Activated T-cell treated with anti-CD3 and anti-CD28 coated beads, Interleukin-2, amount 50 U/mL, for 4 hours (primary cell): ENCODE measurements at regions not wholly inside any gene's neighbourhood (a gene's known extent, or its start where the extent isn't known, plus 50 kb on each side); places are given as distances from the start of the nearest gene placed in this dataset.
A peak's percentile ranks its signal among the peaks of the same experiment; 100 is the strongest.

Experiments used
- ATAC-seq, 2 donors: fragments of 200-7000 bp; cut with Tn5 transposase; one replicate each; pipeline ENCODE4 v1.10.0; 2021
- DNase-seq: peaks from one replicate; pipeline ENCODE4 v3.0.0-alpha.2; 2020
- H3K27me3 Mint-ChIP-seq: one replicate; pipeline ENCODE4 v1.8.0; 2021; ENCODE audit warnings: low read depth, mixed read lengths
- H3K36me3 Mint-ChIP-seq: one replicate; pipeline ENCODE4 v1.8.0; 2022; ENCODE audit warnings: mixed read lengths; ENCODE audit not compliant: insufficient read depth
- H3K4me1 Mint-ChIP-seq: one replicate; pipeline ENCODE4 v1.8.0; 2021; ENCODE audit warnings: low read depth, mixed read lengths
- H3K4me3 Mint-ChIP-seq: one replicate; pipeline ENCODE4 v1.8.0; 2021; ENCODE audit warnings: mild to moderate bottlenecking, moderate library complexity, mixed read lengths
- H3K9me3 Mint-ChIP-seq: one replicate; pipeline ENCODE4 v1.8.0; 2021; ENCODE audit warnings: mixed read lengths

DNA sequence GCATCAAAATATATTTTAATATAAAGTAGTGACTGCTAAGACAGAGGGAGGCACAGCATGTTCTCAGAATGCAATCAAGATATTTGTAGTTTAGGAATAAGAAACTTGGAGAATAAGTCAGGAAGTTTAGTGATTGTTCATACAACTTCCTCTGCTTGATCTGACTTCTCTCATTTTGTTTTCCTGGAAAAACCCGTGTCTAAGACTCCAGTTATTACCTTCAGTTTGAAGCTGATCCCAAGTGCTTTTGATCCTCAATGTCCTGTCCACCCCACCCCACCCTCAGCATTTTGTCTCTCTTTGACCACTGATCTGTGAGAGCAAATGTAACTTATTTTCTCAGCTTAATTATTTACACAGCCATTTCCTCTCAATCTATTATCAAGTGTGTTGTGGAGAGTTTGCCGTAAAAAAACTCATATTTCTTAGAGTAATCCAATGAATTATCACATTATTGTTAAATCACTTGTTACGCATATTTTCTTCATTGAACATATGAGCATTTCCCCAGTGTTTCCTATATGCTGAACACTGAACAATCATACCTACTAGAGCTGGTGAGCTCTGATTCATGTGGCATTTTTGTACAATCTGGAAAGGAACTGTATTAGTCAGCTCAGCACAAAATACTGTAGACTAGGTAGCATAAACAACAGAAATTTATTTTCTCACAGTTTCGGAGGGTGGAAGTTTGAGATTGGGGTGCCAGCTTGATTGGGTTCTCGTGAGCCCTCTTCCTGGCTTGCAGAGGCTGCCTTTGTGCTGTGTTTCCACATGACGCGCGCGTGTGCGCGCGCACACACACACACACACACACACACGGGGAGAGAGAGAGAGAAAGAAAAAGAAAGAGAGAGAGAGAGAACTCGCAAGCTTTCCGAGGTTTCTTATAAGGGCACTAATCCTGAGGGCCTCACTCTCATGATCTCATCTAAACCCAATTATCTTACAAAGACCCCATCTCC lies 65.5 kb upstream of the DPYD start:
- Mint-ChIP-seq H3K27me3 (no peaks in the 10 kb centered on the region), H3K4me3 (peak overlapping the region; percentile 55), H3K4me1 (peaks cover 3% of the 10 kb centered on the region), H3K36me3 (no peaks in the 10 kb centered on the region), H3K9me3 (no peaks in the 10 kb centered on the region)
- no peak for ATAC-seq
- no peak for DNase-seq

DNA sequence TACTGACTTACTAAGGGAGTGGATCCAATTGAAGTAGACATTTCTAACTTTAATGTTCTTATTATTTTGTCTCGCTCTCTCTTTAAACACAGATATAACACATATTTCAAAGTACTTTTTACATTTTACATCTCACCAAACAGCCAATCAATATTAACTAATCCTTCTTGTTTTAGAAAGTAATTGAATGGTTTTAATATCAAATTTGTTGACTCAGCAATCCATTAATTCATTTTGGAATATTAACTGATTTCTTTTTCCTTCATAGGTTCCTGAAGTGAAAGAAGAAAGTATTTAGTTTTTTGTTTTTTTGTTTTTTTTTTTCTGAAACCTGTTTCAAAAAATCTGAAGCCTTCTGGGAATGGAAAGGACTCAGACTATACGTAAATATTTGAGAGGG lies 62.3 kb upstream of the DPYD start:
- peaks cover 3% of the 10 kb centered on the region for H3K4me1 Mint-ChIP-seq
- H3K36me3 Mint-ChIP-seq = no peaks in the 10 kb centered on the region
- H3K27me3 Mint-ChIP-seq = no peaks in the 10 kb centered on the region
- H3K9me3 Mint-ChIP-seq = no peaks in the 10 kb centered on the region
- no peak overlapping the region for H3K4me3 Mint-ChIP-seq
- DNase-seq = no peak
- no peak for ATAC-seq

DNA sequence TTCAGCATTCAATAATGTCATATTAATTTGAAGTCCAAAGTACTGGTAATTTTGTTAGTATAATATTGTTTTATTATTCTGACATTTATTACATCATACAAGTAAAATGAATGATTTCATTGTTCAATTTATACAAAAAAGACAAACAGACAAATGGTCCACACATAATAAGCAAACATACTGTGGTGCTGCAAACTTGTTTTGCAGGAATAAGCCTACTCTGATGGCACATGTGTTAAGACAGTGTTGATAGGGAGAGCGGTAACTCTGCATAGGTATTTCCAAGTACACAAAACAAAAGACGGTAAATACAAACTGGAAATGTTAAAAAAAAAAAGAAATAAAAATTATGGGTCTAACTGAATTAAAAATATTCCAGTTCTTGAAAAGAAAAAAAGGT lies 59.7 kb upstream of the DPYD start:
- H3K4me3 Mint-ChIP-seq = no peak overlapping the region
- DNase-seq (no peak), ATAC-seq (no peak)

DNA sequence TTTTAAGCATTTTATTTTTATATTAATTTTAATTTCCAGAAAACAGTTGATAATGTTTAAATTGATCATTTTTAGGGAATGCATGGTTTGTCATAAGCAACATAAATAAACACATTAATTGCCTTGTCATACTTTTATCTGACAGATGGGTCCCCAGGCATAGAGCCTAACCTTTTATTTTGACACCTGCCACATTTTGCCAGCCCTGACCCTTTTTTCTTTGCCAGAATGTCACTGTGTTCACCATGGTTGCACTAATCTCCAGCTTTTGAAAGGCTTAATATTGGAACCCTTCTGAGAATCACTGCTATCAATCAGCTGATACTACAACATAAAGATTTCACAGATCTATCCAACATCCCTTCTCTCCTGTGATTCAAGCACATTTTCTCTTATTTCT lies 56.0 kb upstream of the DPYD start:
- H3K4me1 Mint-ChIP-seq = no peaks in the 10 kb centered on the region
- ATAC-seq = no peak
- H3K9me3 Mint-ChIP-seq = no peaks in the 10 kb centered on the region
- H3K4me3 Mint-ChIP-seq = no peak overlapping the region
- H3K27me3 Mint-ChIP-seq = peaks cover 3% of the 10 kb centered on the region
- DNase-seq = no peak
- no peaks in the 10 kb centered on the region for H3K36me3 Mint-ChIP-seq

More for the DNA sequence above, 59.7 kb upstream of the DPYD start:
- H3K9me3 Mint-ChIP-seq = no peaks in the 10 kb centered on the region
- H3K4me1 Mint-ChIP-seq = no peaks in the 10 kb centered on the region
- H3K36me3 Mint-ChIP-seq = no peaks in the 10 kb centered on the region
- no peaks in the 10 kb centered on the region for H3K27me3 Mint-ChIP-seq
